ENCODE measurements at regions not wholly inside any gene's neighbourhood (a gene's known extent, or its start where the extent isn't known, plus 50 kb on each side); places are given as distances from the start of the nearest gene placed in this dataset.

GRCh38 chr4:97215409-97215941 is 927.8 kb downstream of the STPG2 start:
- Histone ChIP-seq H3K4me1 (ENCODE audit: control insufficient read depth, extremely low read depth, insufficient read depth, low read length) (no peaks in the 10 kb centered on the region), H3K9ac (ENCODE audit: control insufficient read depth, extremely low read depth, insufficient read depth, low read length) (no peak overlapping the region), H3K27ac (ENCODE audit: control insufficient read depth, insufficient read depth, low read length) (no peak overlapping the region), H2AFZ (ENCODE audit: control insufficient read depth, low read length) (no peak overlapping the region), H3K4me2 (ENCODE audit: control insufficient read depth, extremely low read depth, insufficient read depth, low read depth, low read length) (no peak overlapping the region), H3K79me2 (ENCODE audit: control insufficient read depth, insufficient read depth, low read length) (no peaks in the 10 kb centered on the region), H4K20me1 (ENCODE audit: control insufficient read depth, extremely low read depth, insufficient read depth, low read length) (no peaks in the 10 kb centered on the region), H3K4me3 (ENCODE audit: control insufficient read depth in 2 of 3, extremely low read depth in 1 of 3, insufficient read depth in 2 of 3, low read depth in 1 of 3, low read length in 3 of 3) (no peak overlapping the region), H3K36me3 (ENCODE audit: control insufficient read depth in 2 of 2, extremely low read depth in 1 of 2, insufficient read depth in 2 of 2, low read length in 2 of 2) (no peaks in the 10 kb centered on the region), H3K9me1 (ENCODE audit: control insufficient read depth, extremely low read depth, insufficient read depth, low read length) (no peaks in the 10 kb centered on the region), H3K27me3 (ENCODE audit: control insufficient read depth, extremely low read depth, insufficient read depth, low read length) (no peaks in the 10 kb centered on the region), H3K9me3 (ENCODE audit: control insufficient read depth, low read depth, low read length) (no peaks in the 10 kb centered on the region)
- no peak for FAIRE-seq
- dilution Hi-C loops (cut with MboI; ENCODE audit: extremely low pct_ligation_motif_present, low sequenced_read_pairs), result no loop called here
- DNase-seq (ENCODE audit: low read depth, low spot score), result no peak
- no peak for TF ChIP-seq CTCF (optimal IDR thresholded peaks at IDR 0.05 in 1 of 3, IDR thresholded peaks at IDR 0.05 in 1 of 3, conservative IDR thresholded peaks at IDR 0.05 in 1 of 3; ENCODE audit: extremely low read depth in 1 of 3, insufficient read depth in 2 of 3, low read length in 3 of 3)
- TF ChIP-seq EZH2 (IDR thresholded peaks at IDR 0.05; ENCODE audit: low read length), result no peak

- Histone ChIP-seq H3K27me3 (ENCODE audit: control insufficient read depth, extremely low read depth, insufficient read depth, low read length) (no peaks in the 10 kb centered on the region), H2AFZ (ENCODE audit: control insufficient read depth, low read length) (no peak overlapping the region), H3K4me3 (ENCODE audit: control insufficient read depth in 2 of 3, extremely low read depth in 1 of 3, insufficient read depth in 2 of 3, low read depth in 1 of 3, low read length in 3 of 3) (no peak overlapping the region), H3K4me1 (ENCODE audit: control insufficient read depth, extremely low read depth, insufficient read depth, low read length) (no peaks in the 10 kb centered on the region), H3K9ac (ENCODE audit: control insufficient read depth, extremely low read depth, insufficient read depth, low read length) (no peak overlapping the region), H3K4me2 (ENCODE audit: control insufficient read depth, extremely low read depth, insufficient read depth, low read depth, low read length) (no peak overlapping the region), H3K9me1 (ENCODE audit: control insufficient read depth, extremely low read depth, insufficient read depth, low read length) (no peaks in the 10 kb centered on the region), H3K79me2 (ENCODE audit: control insufficient read depth, insufficient read depth, low read length) (no peaks in the 10 kb centered on the region), H3K36me3 (ENCODE audit: control insufficient read depth in 2 of 2, extremely low read depth in 1 of 2, insufficient read depth in 2 of 2, low read length in 2 of 2) (no peaks in the 10 kb centered on the region), H3K27ac (ENCODE audit: control insufficient read depth, insufficient read depth, low read length) (no peak overlapping the region), H4K20me1 (ENCODE audit: control insufficient read depth, extremely low read depth, insufficient read depth, low read length) (no peaks in the 10 kb centered on the region), H3K9me3 (ENCODE audit: control insufficient read depth, low read depth, low read length) (no peaks in the 10 kb centered on the region)
- no peak for DNase-seq (ENCODE audit: low read depth, low spot score)
- no peak for TF ChIP-seq CTCF (optimal IDR thresholded peaks at IDR 0.05 in 1 of 3, IDR thresholded peaks at IDR 0.05 in 1 of 3, conservative IDR thresholded peaks at IDR 0.05 in 1 of 3; ENCODE audit: extremely low read depth in 1 of 3, insufficient read depth in 2 of 3, low read length in 3 of 3)
- no peak for TF ChIP-seq EZH2 (IDR thresholded peaks at IDR 0.05; ENCODE audit: low read length)
- FAIRE-seq, result no peak
- dilution Hi-C loops (cut with MboI; ENCODE audit: extremely low pct_ligation_motif_present, low sequenced_read_pairs), result no loop called here
These were observed 927.2 kb downstream of the STPG2 start for GRCh38 chr4:97216046-97216445.

Measured in keratinocyte (primary cell).